Hepatocyte (in vitro differentiated cells): ENCODE measurements at regions not wholly inside any gene's neighbourhood (a gene's known extent, or its start where the extent isn't known, plus 50 kb on each side); places are given as distances from the start of the nearest gene placed in this dataset.

ENCODE experiments used
- CTCF ChIP-seq: fragments of 200-600 bp; sonication (generic); IDR thresholded peaks from 2 replicates; pipeline ENCODE4 v1.5.1; 2016; ENCODE audit warnings: antibody characterized with exemption, mild to moderate bottlenecking; ENCODE audit not compliant: poor library complexity
- EZH2 ChIP-seq: fragments of 200-600 bp; sonication (generic); IDR thresholded peaks from 2 replicates; pipeline ENCODE4 v1.6.1; 2016; ENCODE audit warnings: antibody characterized with exemption, mild to moderate bottlenecking, borderline replicate concordance

GRCh38 chr2:18106841-18107240 lies 228.4 kb downstream of the KCNS3 start:
- no peak for TF ChIP-seq EZH2
- no peak for TF ChIP-seq CTCF
